Gastrocnemius medialis (tissue), 4 donors: ENCODE measurements at regions not wholly inside any gene's neighbourhood (a gene's known extent, or its start where the extent isn't known, plus 50 kb on each side); places are given as distances from the start of the nearest gene placed in this dataset.

Experiments used
- ATAC-seq, 2 donors: fragments of 150-250 bp; one replicate each; pipeline ENCODE4 v1.9.1; 2016
- DNase-seq, 2 donors: peaks; one replicate each; pipeline ENCODE4 v3.0.0-alpha.2; 2019
- H3K27ac ChIP-seq, 4 donors: fragments of 200-600 bp; sonication (generic); 1 replicate in 1 of 4; 2 replicates in 3 of 4; pipeline ENCODE4 v1.5.1; 2016 to 2018; ENCODE audit warnings: mild to moderate bottlenecking in 2 of 4, moderate library complexity in 1 of 4
- H3K27me3 ChIP-seq, 3 donors: fragments of 200-600 bp; sonication (generic) in 2 of 3; 1 replicate in 1 of 3; 2 replicates in 2 of 3; pipeline versions ENCODE4 v1.5.1 to v1.6.0; 2016 to 2019; ENCODE audit warnings: mild to moderate bottlenecking in 1 of 3, moderate library complexity in 1 of 3
- H3K36me3 ChIP-seq, 2 donors: fragments of 200-600 bp; sonication (generic) in 1 of 2; one replicate each; pipeline ENCODE4 v1.5.1; 2017 to 2018
- H3K4me1 ChIP-seq, 2 donors: fragments of 200-600 bp; sonication (generic) in 1 of 2; one replicate each; pipeline ENCODE4 v1.5.1; 2016 to 2017; ENCODE audit warnings: mild to moderate bottlenecking in 2 of 2
- H3K4me3 ChIP-seq, 4 donors: fragments of 200-600 bp; sonication (generic) in 3 of 4; 1 replicate in 1 of 4; 2 replicates in 3 of 4; pipeline ENCODE4 v1.5.1; 2016 to 2019; ENCODE audit warnings: mild to moderate bottlenecking in 2 of 4
- H3K9me3 ChIP-seq, 3 donors: fragments of 200-600 bp; sonication (generic) in 2 of 3; 1 replicate in 1 of 3; 2 replicates in 2 of 3; pipeline ENCODE4 v1.5.1; 2016 to 2019
- CTCF ChIP-seq, 5 experiments: fragments of 450-650 bp in 3 of 5; fragments of 200-600 bp in 2 of 5; sonication (generic) in 2 of 5; IDR thresholded peaks in 4 of 5; conservative IDR thresholded peaks in 1 of 5; 1 replicate in 4 of 5; 2 replicates in 1 of 5; pipeline ENCODE4 v1.5.1; 2016 to 2019; ENCODE audit warnings: antibody characterized with exemption in 5 of 5, mild to moderate bottlenecking in 3 of 5, moderate library complexity in 3 of 5
- POLR2A ChIP-seq, 2 donors: fragments of 450-650 bp; IDR thresholded peaks; one replicate each; pipeline ENCODE4 v1.6.1; 2017; ENCODE audit warnings: antibody characterized with exemption in 2 of 2, mild to moderate bottlenecking in 2 of 2, moderate library complexity in 2 of 2
- in situ Hi-C, 4 donors: fragments of 200-750 bp; cut with MboI; loops; one replicate each; pipeline versions ENCODE4 v1.15.0 to v1.8.0; 2017; ENCODE audit warnings: low sequenced_read_pairs in 4 of 4
- intact Hi-C: fragments of 100-400 bp; cut with DNase I; formaldehyde crosslinking; loops from one replicate; pipeline ENCODE4 v1.15.1; 2023; ENCODE audit warnings: low total_unique reads

- Histone ChIP-seq H3K36me3 (no peaks in the 10 kb centered on the region), H3K27me3 (no peaks in the 10 kb centered on the region), H3K9me3 (no peaks in the 10 kb centered on the region), H3K4me1 (no peaks in the 10 kb centered on the region), H3K27ac (no peak overlapping the region), H3K4me3 (no peak overlapping the region)
- DNase-seq: no peak
- no peak for ATAC-seq
- in situ Hi-C loops (no loop called here), intact Hi-C loops (no loop called here)
- TF ChIP-seq CTCF (IDR thresholded peaks at IDR 0.05 in 4 of 5, conservative IDR thresholded peaks at IDR 0.05 in 1 of 5) (no peak), POLR2A (IDR thresholded peaks at IDR 0.05) (no peak)
These were observed 52.3 kb upstream of the HOPX start for GRCh38 chr4:56733352-56733751.

GRCh38 chr4:56732301-56732700 lies 51.2 kb upstream of the HOPX start:
- H3K9me3 ChIP-seq: no peaks in the 10 kb centered on the region
- intact Hi-C loops: no loop called here
- H3K4me3 ChIP-seq: no peak overlapping the region
- ATAC-seq: no peak
- DNase-seq: no peak
- H3K4me1 ChIP-seq: no peaks in the 10 kb centered on the region
- no peaks in the 10 kb centered on the region for H3K27me3 ChIP-seq
- no peak for TF ChIP-seq POLR2A (IDR thresholded peaks at IDR 0.05)
- TF ChIP-seq CTCF (IDR thresholded peaks at IDR 0.05 in 4 of 5, conservative IDR thresholded peaks at IDR 0.05 in 1 of 5): no peak
- H3K27ac ChIP-seq: no peak overlapping the region
- in situ Hi-C loops: no loop called here
- H3K36me3 ChIP-seq: no peaks in the 10 kb centered on the region

GRCh38 chr4:56731857-56732256 lies 50.8 kb upstream of the HOPX start:
- Histone ChIP-seq H3K27me3 (no peaks in the 10 kb centered on the region), H3K27ac (no peak overlapping the region), H3K4me3 (no peak overlapping the region), H3K4me1 (no peaks in the 10 kb centered on the region), H3K9me3 (no peaks in the 10 kb centered on the region), H3K36me3 (no peaks in the 10 kb centered on the region)
- TF ChIP-seq POLR2A (IDR thresholded peaks at IDR 0.05) (no peak), CTCF (IDR thresholded peaks at IDR 0.05 in 4 of 5, conservative IDR thresholded peaks at IDR 0.05 in 1 of 5) (no peak)
- intact Hi-C loops (no loop called here), in situ Hi-C loops (no loop called here)
- ATAC-seq (no peak), DNase-seq (peak; percentile 20 to 28)
